G401.6 (cell line): ENCODE measurements at regions not wholly inside any gene's neighbourhood (a gene's known extent, or its start where the extent isn't known, plus 50 kb on each side); places are given as distances from the start of the nearest gene placed in this dataset.

Experiments
- FAIRE-seq: peaks from 2 replicates; lab custom pipeline; 2012; peaks lifted over from hg19 to GRCh38; lab: Jason Lieb, UNC

- no peak for FAIRE-seq
Measured at GRCh38 chr6:62474793-62475192, 188.8 kb upstream of the KHDRBS2 start.

GRCh38 chr6:62466607-62467006 is 180.6 kb upstream of the KHDRBS2 start:
- no peak for FAIRE-seq

- FAIRE-seq: no peak
Measured at GRCh38 chr6:62465206-62465605, 179.2 kb upstream of the KHDRBS2 start.

GRCh38 chr6:62452586-62452985 is 166.6 kb upstream of the KHDRBS2 start:
- FAIRE-seq: no peak

- FAIRE-seq: no peak
Measured at GRCh38 chr6:62446647-62447316, 160.8 kb upstream of the KHDRBS2 start.

- FAIRE-seq: no peak
Measured at GRCh38 chr6:62445521-62445920, 159.5 kb upstream of the KHDRBS2 start.

- FAIRE-seq: no peak
Measured at GRCh38 chr6:62441182-62441581, 155.2 kb upstream of the KHDRBS2 start.

- FAIRE-seq: no peak
Measured at GRCh38 chr6:62429781-62430180, 143.8 kb upstream of the KHDRBS2 start.

GRCh38 chr6:62400521-62401259 is 114.7 kb upstream of the KHDRBS2 start:
- FAIRE-seq: no peak

GRCh38 chr6:62393608-62394007 is 107.6 kb upstream of the KHDRBS2 start:
- FAIRE-seq: no peak

- no peak for FAIRE-seq
Measured at GRCh38 chr6:62392291-62392690, 106.3 kb upstream of the KHDRBS2 start.

GRCh38 chr6:62391358-62391757 is 105.3 kb upstream of the KHDRBS2 start:
- FAIRE-seq: no peak

GRCh38 chr6:62390401-62390800 is 104.4 kb upstream of the KHDRBS2 start:
- FAIRE-seq: no peak

GRCh38 chr6:62371453-62372210 is 85.6 kb upstream of the KHDRBS2 start:
- no peak for FAIRE-seq

GRCh38 chr6:62367601-62368000 is 81.6 kb upstream of the KHDRBS2 start:
- FAIRE-seq: no peak

GRCh38 chr6:62362097-62362496 is 76.1 kb upstream of the KHDRBS2 start:
- FAIRE-seq: no peak

GRCh38 chr6:62357835-62358234 is 71.8 kb upstream of the KHDRBS2 start:
- no peak for FAIRE-seq

- FAIRE-seq: no peak
Measured at GRCh38 chr6:62354261-62354660, 68.2 kb upstream of the KHDRBS2 start.

- no peak for FAIRE-seq
Measured at GRCh38 chr6:62345962-62346689, 60.1 kb upstream of the KHDRBS2 start.

GRCh38 chr6:62345446-62345845 is 59.4 kb upstream of the KHDRBS2 start:
- no peak for FAIRE-seq

- no peak for FAIRE-seq
Measured at GRCh38 chr6:62344850-62345249, 58.8 kb upstream of the KHDRBS2 start.

GRCh38 chr6:62338477-62338876 is 52.5 kb upstream of the KHDRBS2 start:
- FAIRE-seq: no peak
